HG03196 (cell line): ENCODE measurements at regions not wholly inside any gene's neighbourhood (a gene's known extent, or its start where the extent isn't known, plus 50 kb on each side); places are given as distances from the start of the nearest gene placed in this dataset.

Experiments used
- ATAC-seq: cut with Tn5 transposase; IDR thresholded peaks from one replicate; pipeline ENCODE4 v1.9.1; 2021; ENCODE audit not compliant: unreplicated experiment

- ATAC-seq = no peak
These were observed 188.3 kb downstream of the IRF8 start for GRCh38 chr16:86087011-86087895.

- ATAC-seq = no peak
These were observed 188.9 kb downstream of the IRF8 start for GRCh38 chr16:86087896-86088230.

DNA sequence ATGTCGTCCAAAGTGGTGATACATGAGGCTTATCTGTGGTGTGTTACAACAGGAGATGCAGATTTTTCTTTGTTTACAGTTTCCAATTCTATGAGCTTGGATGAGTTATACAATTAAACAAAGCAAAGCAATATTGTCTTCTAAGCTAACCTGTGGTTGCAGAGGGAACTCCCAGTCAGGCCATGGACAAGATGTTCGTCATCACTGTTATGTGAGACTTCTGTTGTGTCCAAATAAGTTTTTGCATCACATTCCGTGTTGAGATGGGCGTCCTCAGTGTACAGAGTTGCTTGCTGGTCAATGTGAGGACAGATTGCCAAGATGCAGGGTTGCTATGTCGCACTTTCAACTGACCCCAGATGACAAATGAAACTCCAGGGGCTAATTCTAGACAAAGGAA, 189.3 kb downstream of the IRF8 start:
- ATAC-seq = no peak

DNA sequence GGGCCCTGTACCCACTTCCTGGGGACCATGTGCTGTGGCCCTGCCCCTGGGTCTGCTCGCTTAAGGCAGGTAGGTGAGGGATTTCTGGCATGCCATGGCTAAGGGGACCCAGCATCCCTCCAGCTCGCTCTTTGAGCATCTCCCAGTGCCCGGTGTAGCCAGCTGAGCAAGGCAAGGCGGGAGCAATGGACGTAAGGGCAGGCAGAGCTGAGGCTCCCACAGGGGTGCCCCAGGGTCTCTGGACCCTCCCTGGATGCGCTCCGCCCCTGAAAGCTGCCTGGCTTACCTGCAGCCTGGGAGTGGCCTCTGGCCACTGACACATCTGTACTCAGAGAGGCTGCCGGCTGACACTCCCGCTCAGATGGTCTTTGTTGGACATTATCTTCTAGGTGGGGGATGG, 189.9 kb downstream of the IRF8 start:
- ATAC-seq = no peak

DNA sequence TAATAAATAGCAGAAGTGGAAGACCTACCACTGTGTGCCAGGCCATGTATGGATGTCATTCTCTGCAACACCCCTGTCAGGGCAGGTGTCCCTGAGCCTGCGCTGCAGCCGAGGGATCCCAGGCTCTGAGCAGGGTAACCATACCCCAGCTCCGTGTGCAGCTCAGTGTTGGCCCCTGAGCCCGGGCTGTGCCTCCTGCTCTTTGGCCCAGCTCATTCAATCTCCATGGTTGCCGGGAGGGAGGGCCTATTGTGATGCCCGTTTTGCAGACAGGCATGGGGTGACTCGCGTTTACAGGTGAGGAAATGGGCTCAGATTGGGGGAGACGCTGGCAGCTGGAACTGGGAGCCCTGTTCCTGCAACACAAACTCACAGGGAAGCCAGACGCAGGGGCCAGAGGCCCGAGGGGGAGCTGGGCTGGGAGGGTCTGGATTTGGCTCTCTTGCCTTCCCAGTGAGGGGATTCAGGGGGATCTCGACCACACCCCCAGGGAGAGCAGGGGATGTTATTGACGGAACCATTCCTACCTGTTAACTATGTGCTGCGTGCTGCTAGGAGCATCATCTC, 190.5 kb downstream of the IRF8 start:
- ATAC-seq = no peak

DNA sequence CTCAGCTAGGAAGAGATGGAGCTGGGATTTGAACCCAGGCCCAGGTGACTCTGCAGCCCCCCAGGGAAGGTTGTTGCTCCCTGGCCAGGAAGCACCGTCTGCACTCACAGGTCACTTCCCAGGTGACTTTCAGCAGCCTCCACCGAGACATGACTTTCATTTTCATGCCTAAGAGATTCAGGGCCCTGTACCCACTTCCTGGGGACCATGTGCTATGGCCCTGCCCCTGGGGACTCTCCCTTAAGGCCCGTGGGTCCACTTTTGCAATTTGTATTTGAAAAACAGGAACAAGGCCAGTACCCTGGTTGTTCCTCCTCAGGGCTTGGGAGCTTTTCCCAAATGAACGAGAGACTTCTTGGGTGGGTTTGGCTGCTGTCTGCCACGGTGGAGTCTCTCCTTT, 191.0 kb downstream of the IRF8 start:
- ATAC-seq = peak; percentile 66

DNA sequence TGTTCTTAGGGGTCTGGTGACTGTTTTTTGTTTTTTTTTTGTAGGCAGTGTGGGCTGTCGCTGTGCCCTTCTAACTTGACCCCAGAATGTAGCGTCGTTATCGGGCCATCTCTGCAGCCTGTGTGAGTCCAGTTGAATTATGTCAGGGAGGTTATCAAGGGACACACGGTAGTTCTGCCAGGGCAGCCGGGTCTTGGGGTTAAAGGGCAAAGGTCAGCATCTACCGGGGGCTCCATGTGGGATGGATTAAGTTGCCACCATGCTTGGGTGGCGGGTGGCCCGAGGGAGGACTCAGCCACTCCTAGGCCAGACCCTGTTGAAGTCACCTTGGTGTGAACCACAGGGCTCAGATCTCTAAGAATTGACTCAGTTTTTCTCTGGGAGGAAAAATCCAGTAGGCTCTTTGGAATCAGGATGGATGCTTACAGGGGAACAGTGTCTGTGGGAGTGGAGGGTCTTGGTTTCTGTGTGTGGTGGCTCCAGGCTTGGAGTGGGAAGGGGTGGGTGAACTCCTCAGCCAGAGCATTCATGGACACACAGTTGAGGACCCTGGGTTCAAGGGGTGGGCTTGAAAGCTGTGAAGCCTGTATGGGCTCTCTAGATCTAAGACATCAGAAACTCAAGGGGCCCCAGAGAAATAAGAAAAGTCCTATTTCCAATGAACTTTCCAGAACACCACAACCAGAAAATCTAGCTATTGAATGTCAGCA, 191.7 kb downstream of the IRF8 start:
- no peak for ATAC-seq

GRCh38 chr16:86091976-86092375, 193.0 kb downstream of the IRF8 start:
- no peak for ATAC-seq

GRCh38 chr16:86092586-86093480, 193.9 kb downstream of the IRF8 start:
- ATAC-seq = no peak

- ATAC-seq = no peak
These were observed 195.1 kb downstream of the IRF8 start for GRCh38 chr16:86093801-86094750.

GRCh38 chr16:86095131-86095752, 196.3 kb downstream of the IRF8 start:
- ATAC-seq = no peak

GRCh38 chr16:86095906-86096485, 197.0 kb downstream of the IRF8 start:
- ATAC-seq = no peak

GRCh38 chr16:86096850-86097249, 197.9 kb downstream of the IRF8 start:
- ATAC-seq = no peak

GRCh38 chr16:86099326-86099725, 200.4 kb downstream of the IRF8 start:
- no peak for ATAC-seq

DNA sequence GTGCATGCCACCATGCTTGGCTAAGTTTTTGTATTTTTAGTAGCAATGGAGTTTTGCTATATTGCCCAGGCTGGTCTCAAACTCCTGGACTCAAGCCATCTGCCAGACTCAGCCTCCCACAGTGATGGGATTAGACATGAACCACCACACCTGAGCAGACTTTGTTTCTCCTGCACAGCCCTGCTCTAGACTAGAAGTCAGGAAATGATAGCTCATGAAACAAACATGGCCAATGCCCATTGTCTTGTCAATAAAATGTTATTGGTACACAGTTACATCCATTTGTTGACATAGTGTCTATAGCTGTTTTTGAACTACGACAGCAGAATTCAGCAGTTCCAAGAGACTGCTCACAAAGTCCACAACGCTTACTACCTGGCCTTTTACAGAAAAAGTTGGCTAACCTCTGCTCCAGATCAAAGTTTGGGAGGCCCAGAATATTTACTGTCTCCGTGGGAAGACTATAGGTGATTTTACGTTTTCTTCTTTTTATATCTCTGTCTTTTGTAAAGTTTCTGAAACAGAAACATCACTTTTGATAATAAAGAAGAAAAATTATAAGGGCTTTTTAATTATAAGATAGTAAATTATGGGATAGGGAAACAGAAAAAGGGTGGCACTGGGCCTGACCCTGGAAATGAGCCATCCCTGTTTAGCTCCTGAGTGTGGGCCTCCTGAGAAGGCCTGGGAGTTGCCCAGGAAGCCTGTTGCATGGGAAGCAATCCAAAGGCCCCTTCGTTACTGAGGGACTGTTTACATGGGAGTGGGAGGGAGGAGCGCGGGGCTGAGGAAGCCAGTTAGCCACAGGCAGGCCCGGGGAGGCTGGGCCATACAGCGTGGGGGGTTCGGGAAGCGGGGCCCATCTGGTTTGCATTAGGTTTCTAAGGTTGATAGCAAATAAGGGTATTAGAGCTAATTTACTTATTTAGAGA, 201.5 kb downstream of the IRF8 start:
- ATAC-seq = no peak

DNA sequence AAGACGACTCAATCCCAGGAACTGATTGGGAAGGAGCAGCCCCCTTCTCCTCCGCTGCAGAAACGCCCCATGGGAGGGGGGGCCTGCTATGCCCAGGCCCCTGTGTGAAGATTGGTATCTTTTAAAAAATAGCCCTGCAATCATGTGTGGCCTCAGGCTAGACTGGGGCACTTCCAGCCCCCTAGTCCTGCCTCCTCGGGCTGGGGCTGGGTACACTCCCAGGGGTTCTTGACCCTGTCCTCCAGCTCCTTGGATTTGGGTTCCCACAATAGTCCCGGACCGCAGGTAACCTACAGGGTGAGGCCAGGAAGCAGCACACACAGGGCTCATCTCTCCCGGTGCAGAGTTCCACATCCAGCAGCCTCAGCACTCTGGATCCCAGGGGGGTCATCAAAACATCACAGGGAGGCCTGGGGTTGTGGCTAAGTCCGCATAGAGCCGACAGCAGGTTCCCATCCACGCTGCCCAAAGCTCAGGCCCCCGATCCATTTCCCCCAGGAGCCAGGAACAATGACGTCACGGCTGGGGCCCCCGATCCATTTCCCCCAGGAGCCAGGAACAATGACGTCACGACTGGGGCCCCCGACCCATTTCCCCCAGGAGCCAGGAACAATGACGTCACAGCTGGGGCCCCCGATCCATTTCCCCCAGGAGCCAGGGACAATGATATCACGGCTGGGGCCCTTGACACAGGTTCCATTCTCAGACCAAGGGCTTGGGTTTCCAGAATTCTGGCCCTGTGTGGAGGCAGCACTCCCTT, 202.4 kb downstream of the IRF8 start:
- ATAC-seq = no peak

DNA sequence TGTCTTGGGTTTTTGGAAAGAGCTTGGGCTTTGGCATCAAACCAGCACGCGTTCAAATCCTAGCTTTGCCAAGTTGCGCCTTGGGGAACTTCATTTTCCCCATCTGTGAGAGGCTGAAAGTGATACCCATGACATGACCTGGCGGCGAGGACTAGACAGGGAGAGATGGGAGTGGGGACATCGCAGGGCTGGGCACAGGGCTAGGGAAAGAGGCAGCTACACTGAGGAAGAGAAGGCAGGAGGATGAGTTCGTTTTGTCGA, 202.9 kb downstream of the IRF8 start:
- no peak for ATAC-seq

DNA sequence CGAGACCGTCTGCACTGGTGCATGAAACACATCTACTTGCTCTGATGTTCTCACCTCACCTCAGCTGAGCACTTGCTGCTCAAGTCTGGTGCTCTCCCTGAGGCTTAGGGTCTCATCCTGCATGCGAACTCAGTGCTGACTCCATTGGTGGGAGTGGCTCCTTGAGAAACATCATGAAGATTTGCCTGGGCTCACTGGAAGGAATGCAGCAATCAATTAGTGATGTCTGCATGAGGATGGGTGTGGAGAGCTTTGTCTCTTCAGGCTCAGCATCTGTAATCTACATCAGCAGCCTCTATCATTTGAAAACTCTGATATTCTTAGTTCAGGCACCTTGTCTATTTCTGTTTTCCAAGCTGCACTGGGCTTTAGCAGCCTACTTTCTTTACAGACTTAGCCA, 204.4 kb downstream of the IRF8 start:
- ATAC-seq = no peak
